ENCODE measurements at regions not wholly inside any gene's neighbourhood (a gene's known extent, or its start where the extent isn't known, plus 50 kb on each side); places are given as distances from the start of the nearest gene placed in this dataset.

DNA sequence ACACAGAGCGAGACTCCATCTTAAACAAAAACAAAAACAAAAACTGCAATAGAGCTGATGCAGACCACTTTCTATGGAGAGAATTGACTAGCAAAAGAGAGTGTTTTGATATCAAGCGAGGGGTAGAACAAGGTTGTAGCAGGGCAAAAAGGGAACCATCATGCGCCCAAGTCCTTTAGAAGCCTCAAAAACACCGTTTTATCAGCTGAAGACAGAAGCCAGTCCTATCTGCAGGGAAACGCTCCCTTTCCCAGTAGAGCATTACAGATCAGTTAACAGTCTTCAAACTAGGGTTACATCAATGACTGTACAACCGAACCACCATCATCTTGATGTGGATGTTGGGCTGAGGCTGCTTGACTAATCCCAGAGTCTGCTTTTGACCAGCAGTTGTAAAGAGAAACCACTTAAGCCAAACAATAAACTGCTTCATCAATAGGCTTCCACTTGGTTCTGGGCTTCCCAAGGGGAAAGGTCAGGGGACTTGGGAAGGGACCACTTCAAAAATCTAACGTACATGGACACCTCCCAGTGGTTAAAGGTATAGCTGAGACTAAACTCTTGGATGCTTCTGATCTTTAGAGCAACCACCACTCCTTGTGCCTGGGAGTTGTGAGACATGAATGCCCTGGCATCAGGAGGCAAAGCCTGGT lies 59.6 kb upstream of the SPDEF start:
- no peak for DNase-seq
- Mint-ChIP-seq H3K27ac (no peak overlapping the region), H3K9me3 (no peaks in the 10 kb centered on the region), H3K4me3 (no peak overlapping the region), H3K27me3 (no peaks in the 10 kb centered on the region), H3K4me1 (peaks cover 3% of the 10 kb centered on the region), H3K36me3 (ENCODE audit: low read depth) (peaks cover 4% of the 10 kb centered on the region)
- intact Hi-C loops (cut with micrococcal nuclease) = no loop called here

DNA sequence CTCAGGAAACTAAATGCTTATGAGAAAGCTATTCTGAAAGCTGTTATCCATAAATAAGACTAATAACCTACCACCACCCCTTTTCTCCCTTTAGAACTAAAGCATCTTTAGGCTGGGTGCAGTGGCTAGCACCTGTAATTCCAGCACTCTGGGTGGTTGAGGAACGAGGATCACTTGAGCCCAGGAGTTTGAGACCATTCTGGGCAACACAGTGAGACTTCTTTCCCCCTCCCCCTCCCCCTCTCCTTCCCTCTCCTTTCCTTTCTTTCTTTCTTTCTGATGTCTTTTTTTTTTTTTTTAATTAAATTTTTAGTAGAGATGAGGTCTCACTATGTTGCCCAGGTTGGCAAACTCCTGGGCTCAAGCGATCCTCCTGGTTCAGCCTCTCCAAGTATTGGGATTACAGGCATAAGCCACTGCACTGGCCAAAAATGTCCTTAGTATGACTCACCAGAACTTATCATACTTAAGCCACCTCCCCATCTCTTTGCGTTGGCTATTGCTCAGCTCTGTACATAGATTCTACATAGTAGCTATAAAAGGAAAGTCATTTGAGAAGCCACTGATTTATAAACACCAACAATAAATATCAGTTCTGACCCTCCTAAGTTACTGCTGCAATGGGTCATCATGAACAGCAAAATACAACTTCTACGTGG lies 54.8 kb upstream of the SPDEF start:
- Mint-ChIP-seq H3K27me3 (no peaks in the 10 kb centered on the region), H3K36me3 (ENCODE audit: low read depth) (peaks cover 13% of the 10 kb centered on the region), H3K4me3 (no peak overlapping the region), H3K9me3 (no peaks in the 10 kb centered on the region), H3K4me1 (peaks cover 11% of the 10 kb centered on the region), H3K27ac (no peak overlapping the region)
- DNase-seq = no peak
- intact Hi-C loops (cut with micrococcal nuclease) = no loop called here

DNA sequence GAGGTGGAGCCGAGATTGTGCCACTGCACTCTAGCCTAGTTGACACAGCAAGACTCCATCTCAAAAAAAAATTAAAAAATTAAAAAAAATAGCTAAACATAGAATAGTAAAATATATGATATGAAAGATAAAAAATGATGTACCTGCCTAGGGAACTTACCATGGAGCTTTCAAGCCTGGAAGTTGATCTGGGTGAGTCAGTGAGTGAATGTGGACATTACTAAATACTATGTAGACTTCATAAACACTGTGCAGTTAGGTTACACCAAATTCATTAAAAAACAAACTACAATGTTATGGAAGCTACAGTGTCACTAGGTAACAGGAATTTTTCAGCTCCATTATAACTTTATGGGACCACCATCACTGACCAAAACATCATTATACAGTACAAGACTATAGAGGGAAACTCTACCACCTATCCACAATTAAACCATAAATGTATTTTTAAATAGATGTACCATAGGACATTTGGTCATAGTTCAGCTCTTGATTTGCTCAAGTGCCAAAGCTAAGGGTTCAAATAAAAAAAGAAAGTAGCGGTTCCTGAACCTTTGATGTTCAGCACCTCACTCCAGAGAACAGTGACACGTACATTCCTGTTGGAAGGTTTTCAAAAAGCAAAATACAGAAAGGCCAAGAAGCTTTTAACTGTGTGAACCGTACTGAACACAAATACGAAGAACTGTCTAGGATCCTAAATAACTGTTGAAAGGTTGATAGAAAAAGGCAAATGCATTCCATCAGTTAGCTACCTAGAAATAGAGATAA lies 52.4 kb upstream of the SPDEF start:
- no peak overlapping the region for H3K27ac Mint-ChIP-seq
- peaks cover 17% of the 10 kb centered on the region for H3K36me3 Mint-ChIP-seq (ENCODE audit: low read depth)
- no peak for DNase-seq
- H3K4me3 Mint-ChIP-seq = no peak overlapping the region
- no peaks in the 10 kb centered on the region for H3K9me3 Mint-ChIP-seq
- H3K4me1 Mint-ChIP-seq = peaks cover 11% of the 10 kb centered on the region
- intact Hi-C loops (cut with micrococcal nuclease) = loop anchor here (1.0 kb wide), 3 partner anchors 81 to 359 kb away; partner anchors contain the start of gene SMIM29
- no peaks in the 10 kb centered on the region for H3K27me3 Mint-ChIP-seq

DNA sequence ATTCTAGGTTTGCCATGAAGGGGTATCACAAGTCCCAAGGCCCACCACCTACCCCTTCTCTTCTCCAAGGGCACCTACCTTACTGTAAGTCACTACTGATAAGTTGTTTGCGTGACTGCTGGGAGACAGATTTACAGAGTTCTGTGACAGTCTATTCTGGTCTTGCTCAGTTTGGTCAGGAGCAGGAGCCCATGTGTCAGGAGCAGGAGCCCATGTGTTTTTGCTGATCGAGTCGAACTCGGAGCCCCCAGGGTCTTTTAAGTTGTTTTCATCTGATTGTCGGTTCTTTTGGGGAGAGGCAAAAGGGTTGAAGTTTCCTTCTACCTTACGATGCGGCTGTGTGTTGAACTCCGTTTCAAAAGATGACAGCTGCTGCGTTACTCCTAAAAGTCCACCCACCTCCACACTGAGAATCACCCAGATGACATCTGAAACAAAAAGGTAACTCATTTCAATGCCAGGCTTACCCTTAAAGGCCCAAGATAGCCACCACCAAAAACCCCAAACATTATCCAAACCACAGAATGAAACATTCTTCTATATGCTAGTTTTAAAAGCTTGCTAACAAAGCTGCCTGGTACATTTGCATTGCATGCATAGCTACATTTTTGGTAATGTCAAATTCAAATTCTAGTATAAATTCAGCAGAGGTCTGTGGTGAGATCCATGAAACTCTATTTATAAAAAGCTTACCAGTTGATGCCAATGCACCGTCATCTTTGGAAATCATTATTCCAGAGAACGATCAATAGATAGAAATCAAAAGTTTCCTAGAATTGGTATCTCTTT lies 50.5 kb upstream of the SPDEF start:
- no peak for DNase-seq
- Mint-ChIP-seq H3K27me3 (no peaks in the 10 kb centered on the region), H3K4me3 (no peak overlapping the region), H3K27ac (no peak overlapping the region), H3K4me1 (peaks cover 13% of the 10 kb centered on the region), H3K36me3 (ENCODE audit: low read depth) (peaks cover 17% of the 10 kb centered on the region), H3K9me3 (no peaks in the 10 kb centered on the region)
- intact Hi-C loops (cut with micrococcal nuclease) = no loop called here
